Trophoblast cell (in vitro differentiated cells and primary cell): ENCODE measurements at regions not wholly inside any gene's neighbourhood (a gene's known extent, or its start where the extent isn't known, plus 50 kb on each side); places are given as distances from the start of the nearest gene placed in this dataset.

Experiments used
- DNase-seq, 2 donors: peaks; one replicate each; pipeline ENCODE4 v3.0.0-alpha.2; 2016
- H2AFZ ChIP-seq: 2 replicates; pipeline ENCODE4 v1.6.1; 2013; ENCODE audit warnings: low read length, moderate library complexity, mild to moderate bottlenecking; ENCODE audit not compliant: insufficient read depth, poor library complexity
- H2AK5ac ChIP-seq: 2 replicates; pipeline ENCODE4 v1.6.1; 2013; ENCODE audit warnings: mild to moderate bottlenecking, low read length
- H2BK120ac ChIP-seq: 2 replicates; pipeline ENCODE4 v1.6.1; 2013; ENCODE audit warnings: low read length, mild to moderate bottlenecking, moderate library complexity; ENCODE audit not compliant: insufficient read depth, poor library complexity
- H2BK12ac ChIP-seq: 2 replicates; pipeline ENCODE4 v1.6.1; 2013; ENCODE audit warnings: mild to moderate bottlenecking, low read length, moderate library complexity
- H2BK5ac ChIP-seq: 2 replicates; pipeline ENCODE4 v1.6.1; 2013; ENCODE audit warnings: low read length, low read depth, moderate library complexity, mild to moderate bottlenecking; ENCODE audit not compliant: poor library complexity
- H3K14ac ChIP-seq: 2 replicates; pipeline ENCODE4 v1.6.1; 2013; ENCODE audit warnings: mild to moderate bottlenecking, low read length
- H3K18ac ChIP-seq: 2 replicates; pipeline ENCODE4 v1.6.1; 2013; ENCODE audit warnings: mild to moderate bottlenecking, low read length
- H3K23ac ChIP-seq: 2 replicates; pipeline ENCODE4 v1.6.1; 2013; ENCODE audit warnings: low read length
- H3K27ac ChIP-seq: 2 replicates; pipeline ENCODE4 v1.5.1; 2013; ENCODE audit warnings: low read depth, mild to moderate bottlenecking, inconsistent platforms, low read length, moderate library complexity
- H3K27me3 ChIP-seq: 2 replicates; pipeline ENCODE4 v1.6.1; 2013; ENCODE audit warnings: inconsistent platforms, mild to moderate bottlenecking, low read length, moderate library complexity; ENCODE audit not compliant: insufficient read depth
- H3K36me3 ChIP-seq, 2 experiments: 1 replicate in 1 of 2; 2 replicates in 1 of 2; pipeline ENCODE4 v1.6.1; 2013; ENCODE audit warnings: low read length in 2 of 2, mild to moderate bottlenecking in 2 of 2, moderate library complexity in 1 of 2; ENCODE audit not compliant: insufficient read depth in 2 of 2, control insufficient read depth in 1 of 2
- H3K4ac ChIP-seq: 2 replicates; pipeline ENCODE4 v1.6.1; 2013; ENCODE audit warnings: low read depth, mild to moderate bottlenecking, low read length, moderate library complexity
- H3K4me1 ChIP-seq, 2 experiments: 1 replicate in 1 of 2; 2 replicates in 1 of 2; pipeline ENCODE4 v1.6.1; 2013; ENCODE audit warnings: low read length in 2 of 2, mild to moderate bottlenecking in 2 of 2, moderate library complexity in 1 of 2; ENCODE audit not compliant: insufficient read depth in 2 of 2, control insufficient read depth in 1 of 2
- H3K4me2 ChIP-seq: 2 replicates; pipeline ENCODE4 v1.6.1; 2013; ENCODE audit warnings: inconsistent platforms, mild to moderate bottlenecking, low read length, moderate library complexity
- H3K4me3 ChIP-seq: 2 replicates; pipeline ENCODE4 v1.5.1; 2013; ENCODE audit warnings: mild to moderate bottlenecking, low read depth, low read length, inconsistent platforms
- H3K79me1 ChIP-seq: one replicate; pipeline ENCODE4 v1.6.1; 2013; ENCODE audit warnings: low read length
- H3K79me2 ChIP-seq: 2 replicates; pipeline ENCODE4 v1.6.1; 2013; ENCODE audit warnings: low read length, mild to moderate bottlenecking; ENCODE audit not compliant: control insufficient read depth, insufficient read depth, poor library complexity
- H3K9ac ChIP-seq: 2 replicates; pipeline ENCODE4 v1.6.1; 2013; ENCODE audit warnings: mild to moderate bottlenecking, low read length
- H3K9me3 ChIP-seq: 2 replicates; pipeline ENCODE4 v1.6.1; 2013; ENCODE audit warnings: low read depth, mild to moderate bottlenecking, control low read depth, inconsistent platforms, low read length; ENCODE audit not compliant: insufficient read depth
- H4K12ac ChIP-seq: 2 replicates; pipeline ENCODE4 v1.6.1; 2013; ENCODE audit warnings: low read depth, mild to moderate bottlenecking, low read length, moderate library complexity
- H4K8ac ChIP-seq: 2 replicates; pipeline ENCODE4 v1.6.1; 2013; ENCODE audit warnings: low read depth, mild to moderate bottlenecking, low read length, moderate library complexity
- H4K91ac ChIP-seq: one replicate; pipeline ENCODE4 v1.6.1; 2013; ENCODE audit warnings: low read depth, mild to moderate bottlenecking, low read length, moderate library complexity
- WGBS: extraction: QIAGEN DNeasy Blood & Tissue Kit; methylation state at CpG from one replicate; pipeline ENCODE4 v1.1.7; 2013; ENCODE audit warnings: missing lambda C conversion rate; ENCODE audit not compliant: insufficient read length, insufficient coverage; ENCODE audit errors: extremely low coverage; 5-methylcytosine and 5-hydroxymethylcytosine counted together

DNA sequence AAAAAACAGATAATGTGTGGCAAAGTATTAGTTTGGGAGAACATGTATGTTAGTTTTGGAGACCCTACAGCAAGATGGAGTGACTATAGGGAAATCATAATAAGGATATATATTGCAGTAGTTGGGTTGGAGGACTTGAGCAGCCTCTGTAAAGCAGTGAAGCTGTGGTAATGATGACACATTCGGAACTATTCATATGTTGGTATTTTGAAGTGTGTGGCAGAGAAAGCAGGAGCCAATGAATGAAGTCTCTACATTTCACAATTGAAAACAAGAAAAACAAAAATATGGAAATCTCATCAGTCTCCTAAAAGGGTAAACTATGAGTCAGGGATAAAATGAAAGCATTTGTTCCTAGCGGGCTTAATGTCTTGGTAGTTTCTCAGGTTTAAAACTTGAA, 645.9 kb downstream of the OTOL1 start:
- H2AFZ ChIP-seq = no peak overlapping the region
- H3K4me3 ChIP-seq = no peak overlapping the region
- H4K8ac ChIP-seq = no peak overlapping the region
- H2BK5ac ChIP-seq = no peak overlapping the region
- H3K79me1 ChIP-seq = no peaks in the 10 kb centered on the region
- no peak overlapping the region for H4K91ac ChIP-seq
- H3K23ac ChIP-seq = no peak overlapping the region
- H3K9me3 ChIP-seq = no peaks in the 10 kb centered on the region
- WGBS = no CpG with 5 or more reads among the region's 2 CpGs
- no peak overlapping the region for H2BK12ac ChIP-seq
- no peak overlapping the region for H2AK5ac ChIP-seq
- H3K18ac ChIP-seq = no peak overlapping the region
- no peaks in the 10 kb centered on the region for H3K4me1 ChIP-seq
- no peak overlapping the region for H3K4ac ChIP-seq
- no peak overlapping the region for H4K12ac ChIP-seq
- no peaks in the 10 kb centered on the region for H3K27me3 ChIP-seq
- no peak overlapping the region for H3K9ac ChIP-seq
- no peak overlapping the region for H2BK120ac ChIP-seq
- H3K4me2 ChIP-seq = no peak overlapping the region
- no peak overlapping the region for H3K14ac ChIP-seq
- H3K27ac ChIP-seq = no peak overlapping the region
- no peak for DNase-seq
- H3K36me3 ChIP-seq = no peaks in the 10 kb centered on the region
- H3K79me2 ChIP-seq = no peaks in the 10 kb centered on the region

DNA sequence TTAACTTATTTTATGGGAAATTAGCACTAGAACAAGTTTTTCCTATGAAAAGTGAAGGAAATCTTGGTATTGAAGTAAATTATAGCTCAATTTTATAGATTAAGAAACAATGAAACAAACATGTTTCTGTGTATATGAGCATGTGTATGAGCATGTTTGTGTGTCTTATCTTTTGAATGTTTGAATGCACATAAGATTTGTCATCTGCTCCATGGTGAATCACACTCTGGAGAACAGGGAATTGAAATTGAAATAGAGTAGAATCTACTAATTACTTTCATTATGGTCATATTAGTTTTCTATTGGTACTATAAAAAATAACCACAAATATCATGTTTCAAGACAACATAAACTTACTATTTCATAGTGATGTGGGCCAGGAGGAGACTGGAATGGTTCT, 646.6 kb downstream of the OTOL1 start:
- Histone ChIP-seq H4K8ac (no peak overlapping the region), H3K4me2 (no peak overlapping the region), H3K4me1 (no peaks in the 10 kb centered on the region), H3K9me3 (no peaks in the 10 kb centered on the region), H3K4ac (no peak overlapping the region), H3K14ac (no peak overlapping the region), H4K91ac (no peak overlapping the region), H3K18ac (no peak overlapping the region), H3K79me2 (no peaks in the 10 kb centered on the region), H3K9ac (no peak overlapping the region), H3K36me3 (no peaks in the 10 kb centered on the region), H3K4me3 (no peak overlapping the region), H2BK5ac (no peak overlapping the region), H2AFZ (no peak overlapping the region), H4K12ac (no peak overlapping the region), H3K27ac (no peak overlapping the region), H3K79me1 (no peaks in the 10 kb centered on the region), H3K23ac (no peak overlapping the region), H2AK5ac (no peak overlapping the region), H2BK120ac (no peak overlapping the region), H3K27me3 (no peaks in the 10 kb centered on the region), H2BK12ac (no peak overlapping the region)
- no peak for DNase-seq

DNA sequence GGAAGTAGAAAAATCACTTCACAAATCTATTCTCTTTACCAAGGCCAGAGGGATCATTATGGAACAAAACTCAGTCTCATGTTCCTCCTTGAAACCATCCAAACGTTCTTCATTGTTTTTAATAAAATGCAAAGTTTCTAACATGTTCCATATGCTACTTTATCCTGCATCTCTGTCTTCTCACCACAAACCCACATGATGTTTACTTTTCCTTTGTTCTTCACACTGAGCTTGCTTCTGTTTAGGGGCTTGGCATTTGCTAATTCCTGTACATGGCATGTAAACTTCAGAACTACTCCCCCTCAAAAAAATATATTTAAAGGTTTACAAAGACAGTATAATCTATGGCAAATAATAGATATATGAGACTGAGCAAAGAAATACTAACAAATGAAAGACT, 651.4 kb downstream of the OTOL1 start:
- no peak overlapping the region for H3K4me2 ChIP-seq
- no peaks in the 10 kb centered on the region for H3K9me3 ChIP-seq
- no peak overlapping the region for H4K8ac ChIP-seq
- H4K91ac ChIP-seq = no peak overlapping the region
- H2BK12ac ChIP-seq = no peak overlapping the region
- H3K14ac ChIP-seq = no peak overlapping the region
- no peak overlapping the region for H2AK5ac ChIP-seq
- no peak overlapping the region for H3K27ac ChIP-seq
- no peak overlapping the region for H2AFZ ChIP-seq
- no peak overlapping the region for H2BK120ac ChIP-seq
- no peak overlapping the region for H4K12ac ChIP-seq
- H3K4ac ChIP-seq = no peak overlapping the region
- DNase-seq = no peak
- H3K36me3 ChIP-seq = no peaks in the 10 kb centered on the region
- no peak overlapping the region for H3K4me3 ChIP-seq
- no peak overlapping the region for H2BK5ac ChIP-seq
- no peaks in the 10 kb centered on the region for H3K4me1 ChIP-seq
- no CpG with 5 or more reads among the region's 1 CpG for WGBS
- no peaks in the 10 kb centered on the region for H3K79me1 ChIP-seq
- no peak overlapping the region for H3K9ac ChIP-seq
- no peak overlapping the region for H3K23ac ChIP-seq
- no peaks in the 10 kb centered on the region for H3K79me2 ChIP-seq
- H3K18ac ChIP-seq = no peak overlapping the region
- H3K27me3 ChIP-seq = no peaks in the 10 kb centered on the region

DNA sequence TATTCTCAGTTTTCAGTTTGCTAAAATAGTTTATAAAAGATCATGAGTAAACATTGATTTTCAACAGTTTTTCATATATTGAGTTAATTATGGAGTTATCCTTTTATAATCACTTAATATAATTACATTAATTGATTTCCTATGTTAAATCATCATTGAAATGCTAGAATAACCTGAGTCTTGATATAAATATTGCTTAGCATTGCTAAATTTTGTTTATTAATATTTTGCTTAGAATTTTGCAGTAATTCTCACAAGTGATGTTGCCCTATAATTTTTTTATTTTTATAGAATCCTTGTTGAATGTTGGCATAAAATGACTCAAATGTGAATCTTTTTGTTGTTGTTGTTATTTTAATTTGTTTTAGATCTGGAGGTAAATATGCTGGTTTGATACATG, 654.2 kb downstream of the OTOL1 start:
- Histone ChIP-seq H4K91ac (no peak overlapping the region), H3K79me2 (no peaks in the 10 kb centered on the region), H3K27ac (no peak overlapping the region), H3K4me1 (no peaks in the 10 kb centered on the region), H2BK120ac (no peak overlapping the region), H2AK5ac (no peak overlapping the region), H2BK5ac (no peak overlapping the region), H3K4me3 (no peak overlapping the region), H3K36me3 (no peaks in the 10 kb centered on the region), H3K79me1 (no peaks in the 10 kb centered on the region), H3K23ac (no peak overlapping the region), H3K4me2 (no peak overlapping the region), H2AFZ (no peak overlapping the region), H3K9me3 (no peaks in the 10 kb centered on the region), H3K4ac (no peak overlapping the region), H4K8ac (no peak overlapping the region), H2BK12ac (no peak overlapping the region), H3K9ac (no peak overlapping the region), H3K27me3 (no peaks in the 10 kb centered on the region), H3K14ac (no peak overlapping the region), H3K18ac (no peak overlapping the region), H4K12ac (no peak overlapping the region)
- no peak for DNase-seq

DNA sequence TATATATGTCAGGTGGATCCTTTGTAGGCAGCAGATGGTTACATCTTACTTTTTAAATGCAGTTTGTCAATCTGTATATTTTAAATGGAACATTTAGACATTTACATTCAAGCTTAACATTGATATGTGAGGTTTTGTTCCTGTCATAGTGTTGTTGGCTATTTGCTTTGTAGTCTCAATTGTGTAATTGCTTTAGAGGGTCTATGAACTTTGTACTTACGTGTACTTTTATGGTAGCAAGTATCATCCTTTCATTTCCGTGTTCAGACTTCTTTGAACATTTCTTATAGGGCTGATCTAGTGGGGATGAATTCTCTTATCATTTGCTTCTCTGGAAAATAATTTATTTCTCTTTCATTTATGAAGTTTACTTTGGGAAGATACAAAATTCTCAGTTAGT, 656.0 kb downstream of the OTOL1 start:
- Histone ChIP-seq H4K8ac (no peak overlapping the region), H3K18ac (no peak overlapping the region), H4K91ac (no peak overlapping the region), H2BK5ac (no peak overlapping the region), H3K27ac (no peak overlapping the region), H3K79me1 (no peaks in the 10 kb centered on the region), H2AFZ (no peak overlapping the region), H3K23ac (no peak overlapping the region), H3K27me3 (no peaks in the 10 kb centered on the region), H2AK5ac (no peak overlapping the region), H3K9me3 (no peaks in the 10 kb centered on the region), H3K79me2 (no peaks in the 10 kb centered on the region), H3K4ac (no peak overlapping the region), H3K4me1 (no peaks in the 10 kb centered on the region), H4K12ac (no peak overlapping the region), H3K14ac (no peak overlapping the region), H2BK120ac (no peak overlapping the region), H2BK12ac (no peak overlapping the region), H3K9ac (no peak overlapping the region), H3K4me3 (no peak overlapping the region), H3K36me3 (no peaks in the 10 kb centered on the region), H3K4me2 (no peak overlapping the region)
- WGBS = no CpG with 5 or more reads among the region's 2 CpGs
- DNase-seq = no peak
